ENCODE measurements at regions not wholly inside any gene's neighbourhood (a gene's known extent, or its start where the extent isn't known, plus 50 kb on each side); places are given as distances from the start of the nearest gene placed in this dataset.
"Not testable (repeated sequence)": the region's sequence is repeated elsewhere in the genome, so short reads cannot be mapped to it uniquely, and the experiment has no call there.

- intact Hi-C loops (cut with DNase I); ATAC-seq; DNase-seq: not testable (repeated sequence)
Measured at GRCh38 chr7:94797404-94797803, 110.0 kb upstream of the PPP1R9A start.

- ATAC-seq (no peak), DNase-seq (no peak)
- intact Hi-C loops (cut with DNase I): no loop called here
Measured at GRCh38 chr7:94803821-94804220, 103.6 kb upstream of the PPP1R9A start.

- DNase-seq; ATAC-seq; intact Hi-C loops (cut with DNase I): not testable (repeated sequence)
Measured at GRCh38 chr7:94808673-94809072, 98.7 kb upstream of the PPP1R9A start.

GRCh38 chr7:94810496-94810895 is 96.9 kb upstream of the PPP1R9A start:
- intact Hi-C loops (cut with DNase I): no loop called here
- ATAC-seq: no peak
- DNase-seq: no peak

- ATAC-seq (no peak), DNase-seq (no peak)
- intact Hi-C loops (cut with DNase I): no loop called here
Measured at GRCh38 chr7:94813917-94814316, 93.5 kb upstream of the PPP1R9A start.

- no peak for ATAC-seq
- DNase-seq: no peak
Measured at GRCh38 chr7:94823947-94824346, 83.4 kb upstream of the PPP1R9A start.

GRCh38 chr7:94829987-94830386 is 77.4 kb upstream of the PPP1R9A start:
- DNase-seq (no peak), ATAC-seq (no peak)
- intact Hi-C loops (cut with DNase I): no loop called here

More at GRCh38 chr7:94823947-94824346, 83.4 kb upstream of the PPP1R9A start:
- intact Hi-C loops (cut with DNase I): no loop called here

- no peak for DNase-seq
- no peak for ATAC-seq
Measured at GRCh38 chr7:94832051-94832450, 75.3 kb upstream of the PPP1R9A start.

GRCh38 chr7:94834359-94834758 is 73.0 kb upstream of the PPP1R9A start:
- DNase-seq: no peak
- intact Hi-C loops (cut with DNase I): no loop called here
- no peak for ATAC-seq

More at GRCh38 chr7:94832051-94832450, 75.3 kb upstream of the PPP1R9A start:
- intact Hi-C loops (cut with DNase I): no loop called here

GRCh38 chr7:94838717-94839116 is 68.7 kb upstream of the PPP1R9A start:
- no peak for ATAC-seq
- DNase-seq: no peak
- intact Hi-C loops (cut with DNase I): no loop called here

GRCh38 chr7:94843553-94843952 is 63.8 kb upstream of the PPP1R9A start:
- no peak for DNase-seq
- ATAC-seq: no peak
- intact Hi-C loops (cut with DNase I): no loop called here

- DNase-seq (no peak), ATAC-seq (no peak)
- intact Hi-C loops (cut with DNase I): no loop called here
Measured at GRCh38 chr7:94848531-94848930, 58.9 kb upstream of the PPP1R9A start.

GRCh38 chr7:94848992-94849576 is 58.3 kb upstream of the PPP1R9A start:
- ATAC-seq (no peak), DNase-seq (no peak)
- intact Hi-C loops (cut with DNase I): no loop called here

- ATAC-seq (no peak), DNase-seq (no peak)
- intact Hi-C loops (cut with DNase I): no loop called here
Measured at GRCh38 chr7:94849636-94850208, 57.7 kb upstream of the PPP1R9A start.

GRCh38 chr7:94855589-94855988 is 51.8 kb upstream of the PPP1R9A start:
- intact Hi-C loops (cut with DNase I): no loop called here
- ATAC-seq: no peak
- DNase-seq: no peak

- intact Hi-C loops (cut with DNase I): no loop called here
- ATAC-seq (no peak), DNase-seq (no peak)
Measured at GRCh38 chr7:94856643-94857042, 50.8 kb upstream of the PPP1R9A start.

Measured in left cardiac atrium (tissue), 4 donors.